ENCODE measurements at regions not wholly inside any gene's neighbourhood (a gene's known extent, or its start where the extent isn't known, plus 50 kb on each side); places are given as distances from the start of the nearest gene placed in this dataset.
"Not testable (repeated sequence)": the region's sequence is repeated elsewhere in the genome, so short reads cannot be mapped to it uniquely, and the experiment has no call there.

DNA sequence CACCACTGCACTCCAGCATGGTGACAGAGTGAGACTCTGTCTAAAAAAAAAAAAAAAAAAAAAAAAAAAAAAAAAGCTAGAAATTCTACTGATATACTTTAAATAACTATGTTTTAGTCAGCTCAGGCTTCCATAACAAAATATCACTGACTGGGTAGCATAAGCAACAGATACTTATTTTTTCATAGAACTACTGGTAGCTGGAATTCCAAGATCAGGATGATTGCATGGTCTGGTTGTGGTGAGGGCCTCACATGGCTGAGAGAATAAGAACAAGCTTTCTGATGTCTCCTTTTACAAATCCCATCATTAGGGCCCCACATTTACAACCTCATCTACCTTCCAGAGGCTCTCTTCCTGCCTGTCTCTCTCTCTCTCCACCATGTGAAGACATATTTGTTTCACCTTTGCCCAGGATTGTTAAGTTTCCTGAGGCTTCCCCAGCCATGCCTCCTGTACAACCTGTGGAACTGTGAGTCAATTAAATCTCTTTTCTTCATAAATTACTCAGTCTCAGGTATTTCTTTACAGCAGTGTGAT lies 126.7 kb upstream of the SEMA3C start:
- no peak for DNase-seq (ENCODE audit: low read depth)

DNA sequence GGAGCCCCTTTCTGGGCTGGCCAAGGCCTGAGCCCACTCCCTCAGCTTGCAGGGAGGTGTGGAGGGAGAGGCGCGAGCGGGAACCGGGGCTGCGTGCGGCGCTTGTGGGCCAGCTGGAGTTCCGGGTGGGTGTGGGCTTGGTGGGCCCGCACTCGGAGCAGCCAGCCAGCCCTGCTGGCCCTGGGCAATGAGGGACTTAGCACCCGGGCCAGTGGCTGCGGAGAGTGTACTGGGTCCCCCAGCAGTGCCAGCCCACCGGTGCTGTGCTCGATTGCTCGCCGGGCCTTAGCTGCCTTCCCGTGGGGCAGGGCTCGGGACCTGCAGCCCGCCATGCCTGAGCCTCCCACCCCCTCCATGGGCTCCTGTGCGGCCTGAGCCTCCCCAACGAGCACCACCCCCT lies 123.8 kb upstream of the SEMA3C start:
- not testable (repeated sequence) for DNase-seq (ENCODE audit: low read depth)

DNA sequence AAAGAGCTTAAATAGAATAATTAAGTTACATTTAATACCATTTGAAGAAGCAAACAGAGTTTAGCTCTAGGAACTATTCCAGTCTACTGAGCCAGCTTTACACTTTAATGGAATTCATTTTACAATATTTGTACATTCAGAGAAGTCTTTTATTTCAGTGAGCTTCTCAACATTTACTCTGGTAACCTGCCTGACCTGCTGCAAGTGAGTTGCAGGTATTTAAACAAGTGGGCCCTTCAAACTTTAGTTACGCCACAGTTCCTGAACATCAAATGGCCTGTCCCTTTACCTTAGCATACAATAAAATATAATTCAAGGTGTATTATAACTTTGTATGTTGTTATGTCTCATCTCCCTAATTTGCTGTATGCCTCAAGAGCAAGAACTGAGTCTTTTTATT lies 121.6 kb upstream of the SEMA3C start:
- DNase-seq (ENCODE audit: low read depth), result no peak

DNA sequence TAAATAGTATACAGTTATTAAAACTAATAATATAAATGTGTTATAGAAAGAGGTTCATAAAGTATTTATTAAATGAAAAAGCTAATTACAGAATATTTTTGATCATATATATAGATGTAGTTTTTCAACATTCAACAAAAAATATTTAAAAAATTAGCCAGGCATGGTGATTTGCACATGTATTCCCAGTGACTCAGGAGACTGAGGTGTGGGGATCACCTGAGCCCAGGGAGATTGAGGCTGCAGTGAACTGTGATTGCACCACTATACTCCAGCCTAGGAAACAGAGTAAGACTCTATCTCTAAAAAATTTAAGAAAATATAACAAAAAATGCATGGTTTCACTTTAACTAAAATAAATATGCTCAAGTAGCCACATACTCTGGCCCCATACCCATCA lies 118.0 kb upstream of the SEMA3C start:
- no peak for DNase-seq (ENCODE audit: low read depth)

DNA sequence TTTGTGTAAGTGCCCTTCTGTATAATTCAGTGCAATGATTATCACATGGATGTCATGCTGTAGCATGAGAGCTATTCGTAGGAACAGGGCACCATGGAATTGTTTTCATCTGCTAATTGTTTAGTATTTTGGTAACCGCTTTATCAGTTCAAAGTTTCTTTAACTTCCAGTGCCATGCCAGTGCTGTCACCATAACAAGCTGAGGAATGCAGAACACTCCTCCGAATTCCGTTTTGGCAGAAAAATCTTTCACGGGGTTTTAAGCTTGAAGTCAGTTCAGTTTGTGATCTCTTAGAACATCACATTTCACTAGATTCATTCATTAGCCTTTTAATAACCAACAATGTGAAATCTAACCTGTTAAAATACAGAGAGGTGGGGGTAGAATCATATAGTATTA lies 117.2 kb upstream of the SEMA3C start:
- DNase-seq (ENCODE audit: low read depth), result peak; percentile 9

DNA sequence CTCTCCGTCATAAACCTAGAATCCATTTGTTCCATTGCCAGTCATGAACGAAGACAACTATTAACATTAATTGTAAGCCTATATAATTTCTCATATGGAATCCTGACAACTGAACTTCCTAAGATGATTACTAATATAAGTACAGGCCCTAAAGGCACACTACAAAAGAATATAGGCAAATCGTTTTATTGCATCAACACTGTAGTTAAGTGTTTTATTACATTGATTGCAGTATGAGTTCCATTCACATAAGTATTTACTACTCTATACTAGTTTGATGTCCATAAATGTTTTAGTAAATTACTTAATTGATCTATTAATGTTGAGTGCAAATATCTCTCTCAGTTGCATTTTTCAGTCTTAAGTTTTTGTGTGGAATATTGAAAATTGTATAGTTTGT lies 113.1 kb upstream of the SEMA3C start:
- DNase-seq (ENCODE audit: low read depth), result no peak

DNA sequence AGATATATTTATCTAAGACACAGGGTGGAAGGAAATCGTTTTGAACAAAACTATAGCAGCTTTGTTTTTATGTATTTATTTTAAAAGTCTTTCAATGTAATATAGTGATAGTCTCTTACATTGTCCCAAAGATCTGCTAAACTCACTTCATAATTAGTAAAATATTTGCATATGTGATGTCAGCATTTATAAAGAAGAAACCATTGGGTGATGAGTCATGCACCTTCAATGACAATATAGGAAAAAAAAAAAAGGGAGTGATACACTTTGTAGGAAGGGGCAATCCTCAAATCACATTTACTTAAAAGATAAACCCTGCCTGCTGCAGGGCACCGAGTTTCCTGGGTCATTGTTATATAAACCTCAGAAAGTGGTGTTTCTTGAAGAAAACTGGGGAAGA lies 112.4 kb upstream of the SEMA3C start:
- no peak for DNase-seq (ENCODE audit: low read depth)

DNA sequence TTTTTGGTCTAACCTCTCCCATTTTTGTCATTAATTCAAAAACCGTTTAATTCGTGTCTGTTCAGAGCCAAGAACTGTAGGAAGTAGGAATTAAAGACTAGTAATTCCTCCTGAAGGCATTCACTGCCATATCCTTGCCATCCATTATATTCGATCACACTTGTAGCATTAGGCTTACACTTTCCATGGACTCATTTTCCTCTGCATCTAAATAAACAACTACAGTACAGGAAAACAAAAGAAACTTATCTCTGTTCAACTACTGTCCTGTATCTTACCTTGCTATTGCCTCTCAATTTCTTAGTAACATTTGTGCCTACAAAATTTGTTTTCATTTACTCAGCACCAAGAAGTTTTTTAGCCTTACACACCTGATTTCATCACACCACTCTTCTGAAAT lies 111.6 kb upstream of the SEMA3C start:
- no peak for DNase-seq (ENCODE audit: low read depth)

DNA sequence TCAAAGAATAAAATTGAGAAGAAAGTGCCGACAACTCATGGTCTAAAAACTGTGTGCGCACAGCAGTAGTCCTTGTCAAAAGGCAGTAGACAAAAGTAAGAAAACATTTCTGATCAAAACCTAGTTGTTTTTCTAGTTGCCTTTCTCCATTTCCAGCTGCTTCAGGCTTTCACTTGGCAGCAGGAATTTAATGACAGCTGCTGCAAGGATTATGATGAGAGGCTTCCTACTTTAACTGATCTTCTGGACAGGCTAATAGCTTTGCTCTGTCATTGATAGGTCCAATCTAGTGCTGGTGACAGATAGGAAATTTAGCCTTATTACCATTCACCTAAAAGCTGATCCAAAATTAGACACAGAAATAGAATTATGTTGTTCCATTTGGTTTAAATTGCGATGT lies 110.7 kb upstream of the SEMA3C start:
- no peak for DNase-seq (ENCODE audit: low read depth)

DNA sequence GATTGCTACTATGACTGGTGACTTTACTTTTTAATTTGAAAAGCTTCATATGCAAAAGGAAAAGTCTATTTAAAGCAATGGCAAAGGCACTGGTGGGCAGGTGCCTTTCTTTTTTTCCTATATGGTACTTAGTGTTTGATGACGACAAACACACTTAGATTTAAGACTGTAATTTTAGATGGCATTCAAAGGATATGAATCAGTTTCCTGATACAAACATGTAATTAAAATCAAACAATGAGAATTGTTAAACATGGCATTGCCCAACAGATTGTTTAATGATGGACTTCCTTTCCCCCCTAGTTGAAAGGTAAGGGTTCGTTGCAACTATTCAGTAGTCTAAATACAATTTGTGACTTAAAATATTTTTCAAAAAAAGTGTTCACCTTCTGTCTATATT lies 106.5 kb upstream of the SEMA3C start:
- DNase-seq (ENCODE audit: low read depth), result no peak

DNA sequence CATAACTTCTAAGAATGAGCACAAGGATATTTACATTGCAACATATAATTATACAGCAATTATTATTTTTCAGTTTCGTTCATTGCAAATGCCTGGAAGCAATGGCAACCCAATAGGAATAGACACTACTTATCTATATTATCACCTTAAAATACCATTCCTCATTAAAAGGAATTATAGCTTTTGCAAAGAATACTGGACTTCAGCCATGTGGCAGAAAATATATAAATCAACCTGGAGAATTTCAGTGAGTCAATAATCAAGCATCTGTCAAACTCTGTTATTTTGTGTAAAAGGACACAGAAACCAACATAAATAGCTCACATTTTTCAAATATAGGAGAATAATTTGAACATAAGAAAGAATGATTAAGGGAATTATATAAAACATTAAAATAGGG lies 96.1 kb upstream of the SEMA3C start:
- DNase-seq (ENCODE audit: low read depth), result no peak

DNA sequence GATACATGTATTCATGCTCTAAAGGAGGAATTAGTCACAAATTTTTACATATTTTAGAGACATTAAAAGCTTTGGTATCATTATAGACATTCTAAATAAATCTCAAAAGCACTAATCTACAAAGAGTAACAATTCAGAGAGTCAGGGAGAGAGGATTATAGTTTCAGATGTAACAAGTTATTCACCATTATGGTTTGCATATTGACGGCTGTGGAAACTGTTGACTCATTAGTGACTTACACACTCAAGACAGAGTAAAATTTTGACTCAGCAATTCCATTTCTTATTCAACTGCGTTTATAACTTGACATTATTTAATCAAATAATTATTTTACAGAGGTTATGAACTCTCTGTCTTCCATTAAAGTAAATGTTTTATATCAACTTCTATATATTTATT lies 95.4 kb upstream of the SEMA3C start:
- peak; percentile 79 for DNase-seq (ENCODE audit: low read depth)

DNA sequence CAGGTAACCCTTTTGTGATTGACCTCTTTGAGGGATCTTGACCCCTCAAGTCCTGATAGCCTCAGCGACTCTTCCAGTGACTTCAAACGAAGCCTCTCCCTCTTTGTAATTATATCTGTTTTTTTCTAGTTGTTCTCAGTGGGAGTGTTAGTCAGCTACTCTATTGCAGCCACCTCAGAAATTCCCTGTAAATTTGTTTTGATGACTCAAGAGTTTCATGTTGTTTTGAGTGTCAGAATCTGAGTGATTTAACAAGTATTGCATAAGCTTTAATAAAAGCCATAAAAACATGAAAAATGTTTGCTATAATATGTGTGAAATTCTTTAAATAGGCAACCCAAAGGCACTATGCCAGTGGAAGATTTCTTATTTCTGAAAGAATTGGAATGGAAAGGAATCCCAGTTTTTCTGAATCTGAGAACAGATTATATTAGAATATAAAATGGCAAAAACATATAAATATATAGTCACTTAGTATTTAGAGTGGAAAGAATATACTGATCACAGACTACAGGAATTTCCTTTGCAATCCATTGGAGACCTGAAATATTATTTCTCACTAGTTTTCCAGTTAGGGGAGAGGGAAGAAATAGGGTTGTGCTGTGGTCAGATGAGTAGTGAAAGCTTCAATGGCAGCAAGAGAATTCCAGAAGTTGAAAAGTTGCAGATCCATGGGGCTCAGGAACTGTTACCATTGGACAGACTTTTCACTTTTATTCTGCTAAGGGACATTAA lies 94.4 kb upstream of the SEMA3C start:
- DNase-seq (ENCODE audit: low read depth), result peak; percentile 91

DNA sequence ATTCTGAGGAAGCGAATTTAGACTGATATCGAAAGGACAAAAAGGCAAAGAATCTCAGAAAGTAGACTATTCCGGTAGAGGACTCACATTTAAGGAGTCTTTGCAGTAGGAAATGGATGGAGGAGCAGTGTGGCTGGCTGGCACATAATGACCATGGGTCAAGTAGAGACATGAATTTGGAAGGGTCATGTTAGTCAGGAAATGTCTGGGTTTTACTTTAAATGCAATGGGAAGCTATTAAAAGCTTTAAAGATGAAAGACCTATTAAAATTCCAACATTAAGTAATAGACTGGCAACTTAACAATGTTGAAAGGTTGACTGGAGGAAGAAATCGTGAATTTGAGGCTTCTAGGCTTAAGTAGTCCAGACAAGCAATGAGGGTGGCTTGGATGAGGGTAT lies 90.0 kb upstream of the SEMA3C start:
- no peak for DNase-seq (ENCODE audit: low read depth)

DNA sequence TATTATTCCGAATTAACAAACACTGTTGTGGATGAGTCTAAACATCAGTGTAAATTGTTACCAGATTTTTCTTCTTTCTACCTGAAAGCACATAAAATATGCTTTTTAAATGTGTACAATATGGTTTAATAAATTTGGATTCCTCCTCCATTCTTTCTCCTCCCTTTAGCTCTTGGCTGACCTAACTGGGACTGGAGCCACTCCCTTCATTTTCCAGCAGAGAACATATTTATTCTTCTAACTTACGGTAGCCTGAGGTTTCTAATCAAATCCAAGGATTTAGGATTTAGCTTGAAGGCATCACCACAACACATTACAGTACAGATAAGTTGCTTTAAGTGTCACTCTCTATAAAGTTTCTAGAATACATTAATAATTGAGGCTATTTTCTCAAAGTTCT lies 88.2 kb upstream of the SEMA3C start:
- peak; percentile 5 for DNase-seq (ENCODE audit: low read depth)

DNA sequence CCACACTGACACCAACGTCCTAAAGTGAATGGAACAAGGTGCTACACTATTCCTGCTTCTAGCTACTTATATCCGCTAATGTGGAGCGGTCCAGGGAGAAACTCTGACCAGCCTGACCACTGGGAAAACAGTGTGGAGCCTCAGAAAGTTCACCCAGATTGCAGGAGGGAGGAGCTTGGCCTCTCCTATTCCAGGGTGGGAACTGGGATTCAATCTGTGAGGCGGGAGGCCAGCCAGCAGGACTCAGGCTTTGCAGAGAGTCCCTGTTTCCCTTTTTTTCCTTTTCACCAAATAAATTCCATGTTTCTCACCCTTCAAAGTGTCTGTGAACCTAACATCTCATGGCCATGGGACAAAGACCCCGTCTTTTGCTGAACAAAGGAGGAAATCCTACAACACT lies 86.4 kb upstream of the SEMA3C start:
- DNase-seq (ENCODE audit: low read depth), result no peak

DNA sequence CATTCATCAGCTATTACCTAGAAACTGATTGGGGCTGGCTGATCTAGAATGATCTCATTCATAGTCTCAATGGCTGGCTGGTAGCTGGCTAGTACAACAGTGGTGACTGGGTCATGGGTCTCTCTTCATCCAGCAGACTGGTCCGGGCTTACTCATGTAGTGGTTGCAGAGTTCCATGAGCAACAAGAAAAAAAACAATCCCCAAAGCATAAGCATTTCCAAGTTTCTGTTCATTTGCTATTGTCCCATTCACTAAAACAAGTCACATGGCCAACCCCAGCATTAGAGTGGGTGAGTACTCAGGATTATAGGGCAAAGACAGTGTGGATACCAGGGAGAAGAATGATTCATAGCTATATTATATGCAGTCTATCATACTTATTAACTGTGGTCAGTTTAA lies 85.2 kb upstream of the SEMA3C start:
- DNase-seq (ENCODE audit: low read depth), result peak; percentile 79

DNA sequence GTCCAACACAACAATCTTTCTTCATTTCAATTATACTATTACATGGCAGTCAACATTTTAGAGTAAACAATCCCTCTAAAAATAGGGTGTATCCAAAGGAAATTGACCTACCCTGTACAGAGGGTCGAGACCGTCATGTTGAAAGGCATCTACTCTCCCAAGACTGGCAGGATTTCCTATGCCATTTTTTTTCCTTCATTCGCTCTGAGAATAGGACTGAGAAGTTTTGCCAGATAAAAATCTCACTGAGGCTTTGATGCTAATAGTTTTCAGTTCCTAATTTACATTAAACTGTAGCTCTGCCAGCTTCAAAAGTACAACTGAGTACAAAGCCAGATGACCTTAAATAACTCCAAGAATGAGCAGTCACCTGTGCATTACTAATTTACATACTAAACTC lies 84.5 kb upstream of the SEMA3C start:
- DNase-seq (ENCODE audit: low read depth), result no peak

DNA sequence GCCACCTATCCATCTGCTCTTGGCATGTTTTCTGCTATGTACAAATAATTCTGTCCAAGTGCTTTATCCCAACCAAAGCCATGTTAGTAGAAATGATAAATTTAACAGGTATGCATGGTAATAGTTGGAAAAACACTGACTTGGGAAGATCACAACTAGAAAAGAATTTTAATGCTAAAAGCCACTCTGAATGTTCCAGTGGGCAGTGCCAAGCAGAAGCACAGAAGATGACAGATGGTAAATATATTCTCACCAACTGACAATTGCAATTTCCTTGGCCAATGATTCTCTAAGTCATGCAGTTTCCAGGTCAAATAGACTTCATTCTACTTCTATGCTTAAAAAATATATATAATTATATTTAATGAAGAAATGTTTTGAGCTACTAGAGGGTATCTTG lies 83.6 kb upstream of the SEMA3C start:
- DNase-seq (ENCODE audit: low read depth), result no peak

DNA sequence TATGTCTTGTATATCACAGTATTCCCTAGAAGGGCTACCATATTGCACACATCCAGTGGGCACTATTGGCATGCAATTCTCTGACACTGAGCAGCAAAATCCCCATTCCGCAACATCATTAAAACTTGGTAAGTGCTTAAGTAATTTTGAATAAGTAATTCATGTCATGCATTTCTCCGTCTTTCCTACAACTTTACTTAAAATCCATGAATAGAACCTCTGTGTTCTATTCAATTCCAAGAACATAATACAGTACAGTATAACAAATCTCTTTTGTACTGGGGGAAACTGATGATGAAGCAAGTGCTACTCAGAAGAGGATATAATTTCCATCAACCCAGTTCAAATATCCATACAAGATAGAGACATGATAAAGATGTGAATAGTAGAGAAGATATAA lies 80.9 kb upstream of the SEMA3C start:
- no peak for DNase-seq (ENCODE audit: low read depth)

DNA sequence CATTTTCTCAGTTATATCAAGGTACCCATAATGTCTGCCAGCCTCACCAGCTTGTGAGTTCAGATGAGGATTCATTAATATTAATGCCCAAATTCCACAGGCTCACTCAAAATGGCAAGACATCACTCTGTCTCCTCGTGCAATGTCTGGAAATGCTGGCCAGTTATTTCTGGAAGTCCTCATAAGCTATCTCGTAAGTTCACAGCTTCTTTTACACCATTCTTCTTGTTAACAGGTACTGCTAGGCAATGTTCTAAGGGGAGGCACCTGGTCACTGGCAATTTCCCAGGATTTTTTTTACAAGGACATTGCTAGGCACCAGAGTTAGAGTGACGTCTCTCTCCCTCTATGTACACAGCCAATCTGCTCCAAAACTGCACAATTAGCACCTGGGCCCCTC lies 80.2 kb upstream of the SEMA3C start:
- DNase-seq (ENCODE audit: low read depth), result no peak

DNA sequence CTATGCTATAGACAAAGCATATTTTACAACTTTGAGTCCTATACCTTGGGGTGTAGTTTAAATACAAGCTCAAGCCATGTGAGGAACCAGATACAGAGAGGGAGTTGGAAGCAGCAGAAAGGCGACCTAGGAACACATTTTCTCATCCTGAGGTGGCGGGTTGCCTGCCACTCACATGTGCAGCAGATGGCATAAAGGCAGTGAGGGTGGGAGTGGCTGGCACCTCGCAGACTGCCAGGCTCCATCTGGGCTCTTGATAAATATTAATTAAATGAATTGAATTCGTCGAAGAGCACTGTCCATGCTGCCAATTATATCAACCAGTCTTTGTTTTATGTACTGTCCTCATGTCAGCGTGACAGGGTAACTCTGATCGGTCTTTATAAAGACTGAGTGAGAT lies 79.0 kb upstream of the SEMA3C start:
- no peak for DNase-seq (ENCODE audit: low read depth)

DNA sequence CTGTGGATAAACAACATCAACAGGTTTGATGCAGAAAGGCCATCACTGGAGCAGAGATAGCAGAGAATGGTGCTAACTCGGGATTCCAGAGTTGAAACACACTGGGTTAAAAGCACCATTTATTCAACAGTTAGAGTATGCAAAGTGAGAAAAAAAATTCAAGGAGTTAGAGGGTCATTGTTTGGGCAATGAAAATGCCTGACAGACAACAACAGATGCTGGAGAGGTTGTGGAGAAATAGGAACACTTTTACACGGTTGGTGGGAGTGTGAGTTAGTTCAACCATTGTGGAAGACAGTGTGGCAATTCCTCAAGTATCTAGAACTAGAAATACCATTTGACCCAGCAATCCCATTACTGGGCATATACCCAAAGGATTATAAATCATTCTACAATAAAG lies 77.4 kb upstream of the SEMA3C start:
- DNase-seq (ENCODE audit: low read depth), result not testable (repeated sequence)

DNA sequence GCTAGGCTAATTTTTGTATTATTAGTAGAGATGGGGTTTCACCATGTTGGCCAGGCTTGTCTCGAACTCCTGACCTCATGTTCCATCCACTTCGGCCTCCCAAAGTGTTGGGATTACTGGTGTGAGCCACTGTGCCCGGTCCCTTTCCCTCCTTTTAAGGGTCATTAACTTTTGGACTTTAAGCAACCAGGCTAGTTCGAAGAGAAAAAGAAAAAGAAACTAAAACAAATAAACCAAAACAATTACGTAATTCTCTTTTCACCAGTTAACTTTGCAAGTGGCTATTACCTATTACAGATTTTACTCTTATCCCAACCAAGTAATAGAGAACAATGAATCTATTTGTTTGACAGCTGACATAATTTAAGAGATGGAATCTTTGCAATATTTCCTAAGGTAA lies 72.8 kb upstream of the SEMA3C start:
- no peak for DNase-seq (ENCODE audit: low read depth)

Data from iris pigment epithelial cell (primary cell).